Mucosa of gallbladder (tissue), 1 donor: ENCODE measurements at regions not wholly inside any gene's neighbourhood (a gene's known extent, or its start where the extent isn't known, plus 50 kb on each side); places are given as distances from the start of the nearest gene placed in this dataset.

Experiments used
- DNase-seq: peaks from one replicate; pipeline ENCODE4 v3.0.0-alpha.2; 2020; ENCODE audit warnings: low spot score
- donor health status: DM: no; HTN: no; CAD: no.

GRCh38 chr20:11210611-11211010 lies 536.8 kb upstream of the JAG1 start:
- DNase-seq = no peak

GRCh38 chr20:11212272-11212671 lies 538.5 kb upstream of the JAG1 start:
- DNase-seq = no peak

DNA sequence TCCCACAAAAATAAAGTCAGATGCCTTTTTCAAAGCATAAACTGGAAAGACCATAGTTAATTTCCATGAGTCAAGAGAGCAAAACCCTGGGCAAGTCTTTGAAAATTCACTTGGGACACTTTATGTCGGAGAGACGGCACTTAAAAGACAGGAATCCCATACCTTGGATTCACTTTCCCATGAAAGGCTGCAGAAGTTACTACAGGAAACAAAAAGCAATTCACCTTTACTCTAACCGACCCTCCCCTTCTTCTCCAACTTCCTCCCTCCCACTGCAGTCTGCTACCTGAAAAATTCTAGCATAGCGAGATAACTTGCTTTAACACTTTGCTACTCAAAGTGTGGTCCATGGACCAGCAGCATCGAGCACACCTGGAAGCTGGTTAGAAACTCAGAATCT lies 539.1 kb upstream of the JAG1 start:
- DNase-seq = no peak

DNA sequence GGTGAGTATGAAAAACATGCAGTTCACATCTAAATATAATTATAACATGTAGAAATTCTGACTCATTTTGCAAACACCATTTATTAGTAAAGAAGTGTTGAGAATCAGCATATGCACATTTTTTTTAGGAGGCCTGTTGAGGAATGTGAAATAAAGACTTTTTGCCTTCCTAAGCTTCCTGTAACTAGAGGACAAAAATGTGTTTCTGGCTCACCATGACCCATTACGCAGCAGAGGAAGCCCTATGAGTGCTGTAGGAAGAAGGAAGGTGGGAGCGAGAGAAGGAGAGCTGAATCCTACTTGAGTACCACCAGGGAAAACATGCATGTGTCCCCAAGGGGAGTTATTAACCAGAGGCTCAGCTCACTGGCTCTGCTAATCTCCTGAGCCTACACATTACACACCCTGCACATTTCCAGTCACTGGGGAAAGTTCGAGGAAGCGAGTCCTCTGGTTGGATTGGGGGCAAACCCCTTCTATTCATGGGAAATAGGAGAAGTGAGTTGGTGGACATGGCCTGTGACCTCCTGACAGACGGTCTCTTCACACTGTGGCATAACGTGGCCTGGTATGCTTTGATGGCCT lies 540.5 kb upstream of the JAG1 start:
- no peak for DNase-seq

- DNase-seq = no peak
These were observed 542.9 kb upstream of the JAG1 start for GRCh38 chr20:11216451-11217314.

DNA sequence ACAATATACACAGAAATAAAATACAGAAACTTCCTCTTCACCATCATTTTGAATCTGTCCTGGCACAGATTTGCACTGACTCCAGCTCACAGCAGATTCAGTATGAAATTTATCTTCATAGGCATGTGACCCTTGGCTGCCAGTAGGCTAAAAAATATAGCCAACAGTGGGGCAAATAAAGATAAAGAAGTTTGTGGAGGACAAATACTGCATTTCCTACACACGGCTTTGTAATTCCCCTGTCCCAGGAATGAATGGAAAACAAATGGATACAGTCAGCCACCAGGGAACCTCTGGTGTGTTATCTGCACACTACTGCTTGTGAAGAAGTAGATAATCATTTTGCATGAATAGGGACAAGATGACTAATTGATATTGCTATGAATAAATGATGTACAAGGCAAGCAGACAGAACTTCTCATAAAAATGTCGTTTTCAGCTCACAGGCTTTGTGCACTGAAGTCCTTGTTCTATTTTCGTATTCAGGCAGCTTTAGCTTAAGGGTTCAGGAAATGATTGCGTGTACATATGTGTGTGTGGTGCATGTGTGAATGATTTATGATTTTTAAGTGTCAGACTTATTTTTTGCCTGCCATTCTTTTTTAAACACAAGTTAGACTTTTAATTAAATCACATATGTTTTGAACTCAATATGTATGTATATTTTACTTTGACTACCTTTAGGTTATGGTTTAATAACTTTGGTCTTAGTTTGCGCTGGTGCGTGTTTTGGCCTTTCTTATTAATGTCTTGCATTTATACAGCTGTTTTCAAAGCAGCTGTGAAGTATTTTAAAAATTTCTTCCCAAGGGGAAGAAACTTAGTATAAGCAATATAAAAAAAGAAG lies 543.8 kb upstream of the JAG1 start:
- no peak for DNase-seq

DNA sequence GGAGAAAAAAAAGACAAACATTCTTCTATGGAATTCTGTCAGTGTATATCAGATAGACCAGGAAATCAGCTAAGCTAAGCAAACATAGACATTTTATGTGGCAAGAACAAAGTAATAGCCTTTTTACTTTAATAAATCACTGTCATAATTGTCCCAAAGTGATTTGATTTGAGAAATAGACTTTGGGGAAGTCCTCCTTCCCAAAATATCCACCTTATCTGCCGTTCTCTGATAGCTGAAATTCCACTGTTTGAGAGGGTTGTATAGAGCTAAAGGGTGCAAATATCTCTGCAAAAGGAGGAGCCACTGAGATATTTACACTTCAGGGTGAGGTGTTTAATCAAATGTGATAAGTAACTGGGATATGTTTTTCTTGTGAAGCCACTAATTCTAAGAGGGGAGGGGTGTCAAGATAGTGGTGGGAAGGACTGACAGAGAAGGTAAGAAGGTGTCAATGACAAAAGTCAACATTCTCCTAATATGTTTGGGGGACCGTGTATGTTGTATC lies 544.4 kb upstream of the JAG1 start:
- DNase-seq = no peak

GRCh38 chr20:11219192-11219591 lies 545.4 kb upstream of the JAG1 start:
- no peak for DNase-seq

DNA sequence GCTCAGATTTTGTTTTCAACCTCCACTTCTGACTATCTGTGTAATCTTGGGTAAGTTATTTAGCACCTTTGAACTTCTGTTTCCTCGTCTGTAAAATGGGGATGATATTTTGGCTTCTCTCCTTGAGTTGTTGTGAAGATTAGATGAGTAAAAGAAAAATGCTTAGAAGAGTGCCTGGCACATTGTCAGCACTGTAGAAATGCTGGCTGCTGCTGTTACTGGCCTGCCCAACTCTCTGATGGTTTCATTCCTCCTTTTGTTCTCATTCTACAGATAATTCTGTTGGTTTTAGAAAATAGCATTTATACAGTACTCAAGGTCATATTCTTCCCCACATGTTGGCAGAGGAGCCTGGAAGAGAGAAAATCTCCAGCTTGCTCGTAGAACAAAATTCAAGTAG lies 547.2 kb upstream of the JAG1 start:
- DNase-seq = no peak

DNA sequence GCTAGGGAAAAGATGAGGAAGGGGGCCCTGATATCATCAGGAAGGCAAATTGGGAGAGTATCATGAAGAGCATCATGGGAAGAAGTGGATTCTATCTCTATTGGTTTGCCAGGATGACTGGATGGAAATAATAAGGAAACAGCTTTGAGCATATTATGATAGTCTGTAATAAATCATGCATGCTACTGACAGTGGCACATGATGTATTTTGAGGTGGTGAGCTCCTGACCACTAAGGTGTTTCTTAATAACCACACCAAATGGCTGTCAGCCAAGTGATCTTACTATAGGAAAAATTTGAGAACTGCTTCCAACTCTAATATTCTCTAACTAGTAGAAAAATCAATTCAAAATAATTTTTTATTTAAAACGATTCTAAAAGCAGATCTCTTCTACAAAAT lies 548.4 kb upstream of the JAG1 start:
- DNase-seq = no peak

- no peak for DNase-seq
These were observed 553.8 kb upstream of the JAG1 start for GRCh38 chr20:11227602-11228001.

- DNase-seq = no peak
These were observed 556.0 kb upstream of the JAG1 start for GRCh38 chr20:11229772-11230171.

DNA sequence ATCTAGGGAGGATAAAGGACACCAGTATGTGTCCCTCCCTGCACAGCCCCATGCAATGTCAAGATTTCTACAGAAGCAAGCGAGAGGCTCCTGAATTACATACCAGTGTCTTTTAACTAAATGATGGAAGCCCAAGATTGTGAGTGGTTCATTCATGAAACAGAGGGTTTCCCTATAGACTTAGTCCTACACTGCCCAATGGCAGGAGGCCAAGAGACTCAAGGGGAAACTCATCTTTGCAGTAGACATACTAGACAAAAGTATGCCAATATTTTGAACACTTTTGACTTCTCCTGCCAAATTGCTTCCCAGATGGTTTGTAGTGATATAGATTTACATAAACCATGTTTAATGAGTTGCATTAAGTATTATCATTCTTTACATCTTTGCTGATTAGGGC lies 557.2 kb upstream of the JAG1 start:
- DNase-seq = no peak

GRCh38 chr20:11231742-11232648 lies 558.2 kb upstream of the JAG1 start:
- no peak for DNase-seq

DNA sequence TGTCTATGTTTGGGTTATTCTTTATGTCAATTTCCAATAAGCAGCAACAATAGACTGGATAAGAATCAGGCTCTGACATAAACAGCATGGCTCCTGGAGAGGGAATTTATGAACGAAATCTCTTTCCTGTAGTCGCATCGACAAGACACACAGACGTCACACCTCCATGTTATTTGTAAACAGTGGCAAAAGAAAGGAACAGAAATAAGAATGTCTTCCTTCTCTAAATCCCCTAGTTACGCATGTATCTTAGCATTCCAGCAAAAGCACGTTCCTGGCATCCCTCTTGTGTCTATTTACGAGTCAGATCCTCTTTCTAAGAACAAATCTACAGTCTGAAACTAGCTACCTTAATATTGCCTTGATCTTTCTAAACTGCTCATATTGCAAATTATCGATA lies 559.1 kb upstream of the JAG1 start:
- DNase-seq = no peak

GRCh38 chr20:11234181-11234580 lies 560.4 kb upstream of the JAG1 start:
- no peak for DNase-seq

GRCh38 chr20:11234608-11235007 lies 560.8 kb upstream of the JAG1 start:
- DNase-seq = no peak

DNA sequence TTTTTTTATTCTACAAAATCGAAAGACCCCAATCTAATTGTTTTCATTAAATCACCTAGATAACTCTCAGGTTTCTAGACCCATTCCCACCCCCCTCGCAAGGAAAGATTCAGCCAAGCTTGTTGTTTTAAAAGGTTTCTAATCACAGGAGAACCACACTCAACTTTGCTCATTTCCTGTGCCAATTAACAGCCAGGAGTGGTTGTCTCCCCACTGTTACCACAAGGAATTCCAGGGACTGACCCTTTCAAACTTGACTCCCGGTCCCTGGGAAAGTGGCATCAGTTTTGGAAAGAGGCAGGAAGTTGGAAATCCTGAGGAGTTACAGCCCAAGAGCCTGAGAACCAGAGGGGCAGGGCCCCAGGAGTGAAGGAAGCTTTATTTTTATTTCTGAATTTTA lies 561.3 kb upstream of the JAG1 start:
- DNase-seq = no peak

GRCh38 chr20:11242320-11242719 lies 568.5 kb upstream of the JAG1 start:
- DNase-seq = no peak

DNA sequence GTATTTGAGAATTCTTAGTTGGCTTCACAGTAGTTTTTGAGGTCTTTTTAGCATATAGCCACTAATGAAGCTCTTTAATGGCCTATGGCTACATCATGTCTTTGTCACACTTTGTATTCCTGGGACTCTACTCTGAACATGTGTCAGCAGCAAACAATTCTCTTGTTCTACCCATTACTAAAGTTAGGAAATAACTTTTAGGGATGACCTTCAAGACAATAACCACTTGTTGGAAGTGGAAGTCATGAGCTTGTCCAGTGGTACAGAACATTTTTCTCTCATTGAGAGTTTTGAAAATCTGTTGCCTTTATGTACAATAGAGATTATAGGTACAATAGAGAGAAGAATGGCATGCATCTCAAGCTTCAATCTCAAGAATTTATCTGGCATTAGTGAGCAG lies 571.6 kb upstream of the JAG1 start:
- no peak for DNase-seq

DNA sequence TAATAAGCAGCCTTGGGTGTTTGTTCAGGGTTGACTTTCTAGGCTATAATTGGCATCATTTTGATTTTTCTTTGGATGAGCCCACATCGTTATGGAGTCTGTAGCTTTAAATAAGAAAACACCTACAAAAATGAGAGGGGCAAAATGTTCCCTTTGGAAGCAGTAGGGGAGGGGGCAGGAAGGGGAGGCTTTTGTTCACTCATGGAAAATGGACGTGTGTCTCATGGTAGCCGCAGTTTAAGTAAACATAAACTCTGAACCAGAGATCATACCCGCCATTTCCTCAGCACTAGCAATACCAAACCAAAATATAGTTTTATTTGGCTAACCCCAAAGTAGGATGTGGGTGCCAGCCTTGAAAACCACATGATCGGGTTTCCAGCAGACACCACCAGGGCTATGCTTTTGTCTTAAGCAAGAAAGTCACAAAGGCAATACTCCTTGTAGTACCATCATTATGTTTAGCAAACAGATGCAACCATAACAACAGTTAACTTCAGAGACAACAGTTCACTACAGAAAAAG lies 572.5 kb upstream of the JAG1 start:
- no peak for DNase-seq
